ENCODE measurements at regions not wholly inside any gene's neighbourhood (a gene's known extent, or its start where the extent isn't known, plus 50 kb on each side); places are given as distances from the start of the nearest gene placed in this dataset.

DNA sequence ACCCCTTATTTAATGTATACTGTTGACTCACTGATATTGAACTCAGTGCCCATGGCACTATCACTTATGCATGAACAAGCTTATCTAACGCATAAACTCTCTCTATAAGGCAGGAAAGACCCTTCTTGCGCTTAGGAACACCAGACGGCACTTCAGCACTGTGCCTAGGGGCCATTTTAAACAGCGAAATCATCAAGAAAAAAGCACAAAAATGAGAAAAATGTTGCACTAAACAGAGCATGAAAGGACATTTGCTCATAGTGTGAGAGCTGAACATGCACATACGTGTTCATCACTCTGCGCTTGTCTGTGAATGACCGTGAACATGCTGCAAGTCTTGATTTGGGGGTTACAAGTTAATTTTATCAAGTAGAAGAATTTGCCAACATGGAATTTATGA, 109.6 kb downstream of the WDR11 start:
- DNase-seq (ENCODE audit: low spot score): no peak

DNA sequence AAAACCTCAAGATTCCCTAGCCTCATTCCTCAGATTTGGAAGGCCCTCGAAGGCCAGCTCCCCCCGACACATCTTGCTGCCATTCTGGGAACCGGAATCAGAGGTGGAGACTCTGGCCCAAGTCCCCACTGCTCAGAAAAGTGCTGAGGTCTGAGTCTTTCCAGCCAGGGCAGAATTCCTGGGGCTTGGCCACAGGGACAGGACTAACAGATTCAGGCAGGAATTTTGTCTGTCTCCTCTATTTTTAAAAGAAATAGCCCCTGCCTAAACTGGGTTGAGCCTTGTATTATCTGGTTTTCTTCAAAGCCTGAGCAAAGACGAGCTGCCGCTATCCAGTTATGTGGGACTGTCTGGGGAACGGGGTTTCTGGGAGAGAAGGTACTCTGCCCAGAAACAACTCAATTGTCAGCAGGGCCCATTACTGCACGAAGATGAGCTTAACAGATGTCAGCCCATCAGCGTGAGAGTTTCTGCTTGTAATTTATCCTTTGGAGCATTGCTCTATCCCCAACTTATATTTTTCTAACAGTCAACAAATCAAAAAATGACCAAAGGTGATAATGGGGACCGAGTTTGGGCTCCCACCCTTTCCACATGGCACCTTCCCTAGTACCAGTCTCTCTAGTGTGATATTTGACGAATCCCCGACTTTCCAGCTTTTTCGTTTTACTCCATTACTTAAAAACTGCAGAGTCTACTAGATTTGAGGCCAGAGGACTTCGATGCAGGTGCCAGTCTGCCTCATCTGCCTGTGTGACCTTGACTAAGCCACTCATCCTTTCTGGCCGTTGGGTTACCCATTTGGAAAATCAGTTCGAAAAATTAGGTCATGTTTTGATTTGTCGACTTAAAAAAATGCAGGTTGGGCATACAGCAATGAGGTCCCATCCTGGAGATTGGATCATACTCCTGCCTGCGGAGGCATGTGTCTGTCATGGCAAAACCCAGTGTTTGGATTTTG, 110.9 kb downstream of the WDR11 start:
- DNase-seq (ENCODE audit: low spot score): no peak

DNA sequence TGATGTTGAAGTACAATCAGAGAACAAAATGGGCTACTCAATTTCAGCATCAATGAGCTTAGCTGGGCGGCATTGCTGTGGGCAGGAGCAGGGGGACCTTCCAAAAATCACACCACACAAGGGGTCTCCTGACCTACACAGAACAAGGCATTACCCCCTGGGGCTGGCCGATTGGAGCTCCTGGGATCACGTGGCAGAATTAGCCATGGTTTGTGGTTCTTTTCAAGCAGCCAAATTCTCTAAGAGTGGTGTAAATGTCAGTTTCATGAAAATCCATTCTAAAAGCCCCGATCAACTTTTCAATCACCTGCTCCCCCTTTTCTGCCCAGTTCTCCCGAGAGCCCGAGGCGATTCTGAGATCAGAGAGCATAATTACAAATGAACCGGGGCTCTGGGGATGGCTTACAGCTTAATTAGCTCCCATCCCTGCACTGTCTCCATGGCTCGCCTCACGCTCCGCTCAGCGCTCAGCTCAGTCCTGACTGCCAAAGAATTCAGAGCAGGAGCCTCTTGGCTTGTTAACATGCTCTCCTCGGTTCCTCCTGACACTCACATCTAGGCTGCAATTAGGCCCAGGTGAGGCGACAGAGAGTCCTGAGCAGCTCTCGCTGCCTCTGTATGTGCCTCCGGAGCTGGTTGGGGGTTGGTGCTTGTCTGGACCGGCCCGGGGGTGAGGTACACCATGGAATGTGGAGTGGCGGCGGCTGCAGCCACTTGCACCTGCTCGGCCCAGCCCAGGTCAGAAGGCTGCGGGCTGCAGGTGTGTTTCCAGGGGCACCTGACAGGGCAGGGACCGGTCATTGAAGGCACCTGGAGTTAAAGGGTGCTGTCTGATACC, 111.8 kb downstream of the WDR11 start:
- no peak for DNase-seq (ENCODE audit: low spot score)

DNA sequence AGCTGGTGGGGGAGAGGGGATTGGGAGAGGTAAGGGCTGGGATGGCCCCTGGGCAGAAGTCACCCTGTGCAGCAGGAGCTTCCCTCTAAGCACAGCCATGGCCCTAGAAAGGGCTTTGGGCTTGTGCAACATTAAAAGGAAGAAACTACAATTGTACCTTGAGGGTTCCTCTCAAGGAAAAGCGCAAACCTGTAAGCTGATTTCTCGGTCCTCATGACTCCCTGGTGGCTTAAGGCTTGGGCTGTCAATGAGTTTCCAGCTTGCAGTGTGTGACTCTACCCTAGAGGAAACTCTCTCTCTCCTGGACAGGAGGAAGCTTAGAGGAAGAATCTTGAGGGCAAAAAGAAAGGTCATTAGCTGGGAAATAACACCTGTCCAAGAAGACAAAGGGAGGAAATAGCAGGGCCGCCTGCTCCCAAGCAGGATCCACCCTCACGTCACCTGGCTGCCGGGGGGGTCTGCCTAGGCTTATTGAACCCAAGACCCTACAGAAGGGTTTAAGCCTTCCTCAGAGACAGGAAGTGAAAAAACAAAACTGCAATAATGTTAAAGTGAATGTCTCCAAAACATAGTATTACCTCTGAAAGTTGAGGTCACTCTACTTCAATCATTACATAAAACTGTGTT, 112.5 kb downstream of the WDR11 start:
- no peak for DNase-seq (ENCODE audit: low spot score)

- DNase-seq (ENCODE audit: low spot score): no peak
Measured at GRCh38 chr10:120966657-120967045, 115.5 kb downstream of the WDR11 start.

DNA sequence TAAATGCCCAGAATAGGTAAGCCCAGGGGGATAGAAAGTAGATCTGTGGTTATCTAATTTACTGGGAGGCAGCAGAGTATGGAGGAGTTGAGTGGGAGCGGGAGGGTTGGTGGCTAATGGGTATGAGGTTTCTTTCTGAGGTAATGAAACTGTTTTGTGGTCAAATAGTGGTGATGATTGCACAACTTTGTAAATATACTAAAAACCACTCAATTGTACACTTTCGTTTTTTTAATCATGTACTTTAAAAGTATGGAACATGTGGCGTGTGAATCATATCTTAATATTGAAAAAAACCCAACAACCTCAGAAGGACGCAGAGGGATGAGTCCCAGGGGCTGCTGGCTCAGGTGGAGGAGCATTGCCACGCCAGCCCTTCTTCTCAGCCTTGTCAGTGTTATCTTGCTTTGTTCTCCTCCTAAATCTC, 118.1 kb downstream of the WDR11 start:
- DNase-seq (ENCODE audit: low spot score): no peak

- no peak for DNase-seq (ENCODE audit: low spot score)
Measured at GRCh38 chr10:120970595-120971529, 119.7 kb downstream of the WDR11 start.

DNA sequence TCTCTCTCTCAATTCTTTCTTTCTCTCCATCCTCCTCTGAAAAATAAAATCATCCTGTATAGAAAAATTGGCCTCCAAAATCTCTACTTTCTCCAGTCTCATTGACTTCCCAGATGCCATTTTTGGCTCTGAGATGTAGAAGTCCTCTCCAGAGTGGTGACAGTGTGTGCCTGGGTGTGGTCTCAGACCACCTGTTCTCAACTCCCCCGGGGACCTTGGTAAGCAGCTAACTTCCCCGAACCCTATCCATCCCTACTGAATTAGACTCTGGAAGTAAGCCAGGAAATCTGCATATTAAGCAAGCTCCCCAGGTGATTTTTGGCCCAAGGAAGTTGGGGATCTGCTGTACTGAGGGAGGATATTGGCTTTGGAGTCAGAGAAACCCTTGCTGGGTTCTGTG, 120.5 kb downstream of the WDR11 start:
- DNase-seq (ENCODE audit: low spot score): no peak

DNA sequence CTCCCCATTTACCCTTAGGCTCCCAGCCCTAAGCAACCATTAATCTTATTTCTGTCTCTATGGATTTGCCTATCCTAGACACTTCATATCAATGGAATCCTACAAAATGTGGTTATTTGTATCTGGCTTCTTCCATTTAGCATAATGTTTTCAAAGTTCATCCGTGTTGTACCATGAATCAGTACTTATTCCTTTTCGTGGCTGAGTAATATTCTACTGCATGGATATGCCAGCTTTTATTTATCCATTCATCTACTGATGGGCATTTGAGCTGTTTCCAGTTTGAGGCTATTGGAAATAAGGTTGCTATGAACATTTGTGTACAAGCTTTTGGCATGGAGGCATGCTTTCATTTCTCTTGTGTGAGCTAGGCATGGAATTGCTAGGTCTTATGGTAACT, 121.1 kb downstream of the WDR11 start:
- DNase-seq (ENCODE audit: low spot score): no peak

- no peak for DNase-seq (ENCODE audit: low spot score)
Measured at GRCh38 chr10:120975072-120975867, 124.1 kb downstream of the WDR11 start.

DNA sequence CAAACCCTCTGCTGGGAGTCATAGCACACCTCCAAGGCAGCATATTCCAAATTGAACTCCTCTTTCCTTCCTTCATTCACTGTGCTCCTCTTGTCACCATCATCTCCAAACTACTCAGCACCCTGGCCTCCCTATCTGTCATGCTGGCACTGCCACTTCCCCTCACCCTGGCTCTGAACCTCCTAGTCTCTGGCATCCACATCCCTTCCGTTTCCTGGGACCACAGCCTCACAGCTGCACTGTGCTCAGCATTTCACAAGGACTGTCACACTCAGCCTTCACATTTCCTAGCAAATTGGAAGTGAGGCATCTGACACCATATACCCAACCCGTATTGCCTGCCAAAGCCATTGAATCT, 124.7 kb downstream of the WDR11 start:
- no peak for DNase-seq (ENCODE audit: low spot score)

- no peak for DNase-seq (ENCODE audit: low spot score)
Measured at GRCh38 chr10:120977897-120978296, 126.7 kb downstream of the WDR11 start.

DNA sequence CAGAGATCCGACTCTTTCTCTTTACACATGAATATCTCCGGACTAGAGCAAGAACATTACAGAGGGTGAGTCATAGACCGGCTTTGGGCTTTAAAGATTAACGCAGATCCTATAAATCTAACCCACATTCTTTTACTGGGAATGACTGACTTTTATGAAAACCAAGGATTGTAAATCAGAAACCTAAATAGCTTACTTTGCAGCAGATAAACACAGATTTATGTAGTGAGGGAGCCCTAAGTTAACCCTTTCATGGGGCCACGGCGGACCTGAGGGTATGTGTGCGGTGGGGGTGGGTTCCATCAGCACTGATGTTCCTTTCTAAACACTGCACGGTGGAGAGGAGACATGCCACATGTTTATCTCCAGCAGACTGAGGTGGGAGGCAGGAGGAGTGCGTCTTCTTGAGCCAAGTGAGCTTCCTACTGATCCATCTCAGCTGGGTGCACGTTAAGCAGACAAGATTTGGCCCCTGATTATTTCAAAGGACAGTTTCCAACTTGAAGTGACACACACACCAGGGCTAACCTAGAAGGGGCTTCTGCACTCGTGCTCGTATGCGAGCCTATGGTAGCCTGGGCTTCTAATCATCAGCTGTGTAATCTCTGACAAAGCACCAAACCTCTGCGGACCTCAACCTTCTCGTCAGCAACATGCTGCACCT, 127.6 kb downstream of the WDR11 start:
- DNase-seq (ENCODE audit: low spot score): no peak

DNA sequence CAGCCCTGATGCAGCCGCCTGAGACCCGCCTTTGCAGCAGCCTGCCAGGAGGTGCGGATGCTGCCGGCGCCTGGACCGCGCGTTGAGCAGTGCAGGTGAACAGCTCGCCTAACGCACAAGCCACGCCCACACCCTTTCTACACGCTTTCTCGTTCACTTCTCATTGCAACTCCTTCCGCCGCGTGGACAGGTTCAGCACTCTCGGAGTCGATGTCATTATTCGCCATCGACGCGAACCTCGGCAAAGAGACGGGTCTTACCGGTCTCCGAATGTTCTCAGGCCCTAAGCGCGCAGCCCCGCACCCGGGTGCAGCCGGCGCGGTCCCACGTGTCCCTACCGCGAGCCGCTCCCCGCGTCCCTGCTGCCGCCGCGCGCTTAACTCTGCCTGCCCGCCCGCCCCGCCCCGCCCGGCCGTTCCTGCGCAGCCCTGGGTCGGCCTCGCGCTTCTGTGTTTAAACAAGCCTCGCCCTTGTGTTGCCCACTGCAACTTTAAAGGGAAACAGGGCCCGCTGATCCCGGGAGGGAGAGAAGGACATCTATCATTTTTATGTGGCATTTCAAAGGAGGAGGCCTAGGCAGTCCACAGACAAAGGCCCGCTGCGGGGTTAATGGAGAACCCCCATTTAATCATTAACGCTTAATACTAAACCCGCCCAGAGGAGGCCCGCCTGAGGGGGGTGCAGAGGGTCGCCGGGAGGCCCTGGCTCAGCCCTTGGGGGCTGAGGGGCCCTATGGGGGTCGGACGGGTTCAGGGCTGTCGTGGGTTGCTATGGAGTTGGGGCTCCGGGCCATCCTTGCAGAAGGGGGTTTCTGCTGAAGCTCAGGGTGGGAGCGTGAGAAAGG, 128.5 kb downstream of the WDR11 start:
- no peak for DNase-seq (ENCODE audit: low spot score)

DNA sequence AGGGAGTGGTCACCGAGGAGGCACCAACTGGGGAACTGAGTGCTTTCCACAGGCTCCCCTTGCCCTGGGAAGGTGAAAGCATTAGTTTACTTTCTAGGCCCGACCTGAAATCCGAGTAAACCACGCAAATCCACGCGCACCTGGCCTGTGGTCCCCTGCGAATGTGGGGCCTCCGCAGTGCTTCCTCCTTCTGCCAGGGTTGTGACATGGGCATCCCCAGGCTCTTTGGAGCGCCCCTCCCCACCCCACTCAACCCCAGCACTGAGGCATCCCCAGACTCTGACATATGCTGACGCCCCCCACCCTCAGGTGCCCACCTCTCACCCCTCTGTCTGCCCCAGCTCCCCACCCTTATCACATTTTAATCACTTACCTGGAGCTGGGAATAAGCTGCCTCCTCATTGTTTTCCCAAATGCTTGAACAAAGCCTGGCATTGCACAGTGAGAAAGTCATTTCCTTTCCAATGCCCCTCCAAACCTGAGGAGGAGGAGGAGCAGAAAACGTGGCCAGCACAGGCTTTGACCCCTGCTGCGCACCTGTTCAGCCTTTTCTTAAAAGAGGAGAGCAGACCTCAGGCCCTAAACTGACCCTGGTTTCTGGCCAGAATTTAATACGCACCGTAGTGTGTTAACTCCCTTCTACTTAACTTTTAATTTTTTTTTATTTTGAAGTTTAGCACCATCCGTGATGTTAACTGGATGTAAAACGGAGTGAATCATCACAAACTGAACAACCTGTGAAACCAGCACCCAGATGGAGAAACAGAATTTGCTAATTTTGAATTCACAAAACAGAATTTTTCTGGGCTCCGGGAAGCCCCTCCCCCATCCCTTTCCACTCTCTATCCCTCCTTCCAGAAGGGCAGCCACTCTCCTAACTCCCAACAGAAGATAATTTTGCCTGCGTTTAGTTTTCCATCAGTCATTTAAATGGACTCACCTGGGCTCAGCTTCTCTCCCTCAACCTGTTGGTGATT, 129.4 kb downstream of the WDR11 start:
- DNase-seq (ENCODE audit: low spot score): no peak

DNA sequence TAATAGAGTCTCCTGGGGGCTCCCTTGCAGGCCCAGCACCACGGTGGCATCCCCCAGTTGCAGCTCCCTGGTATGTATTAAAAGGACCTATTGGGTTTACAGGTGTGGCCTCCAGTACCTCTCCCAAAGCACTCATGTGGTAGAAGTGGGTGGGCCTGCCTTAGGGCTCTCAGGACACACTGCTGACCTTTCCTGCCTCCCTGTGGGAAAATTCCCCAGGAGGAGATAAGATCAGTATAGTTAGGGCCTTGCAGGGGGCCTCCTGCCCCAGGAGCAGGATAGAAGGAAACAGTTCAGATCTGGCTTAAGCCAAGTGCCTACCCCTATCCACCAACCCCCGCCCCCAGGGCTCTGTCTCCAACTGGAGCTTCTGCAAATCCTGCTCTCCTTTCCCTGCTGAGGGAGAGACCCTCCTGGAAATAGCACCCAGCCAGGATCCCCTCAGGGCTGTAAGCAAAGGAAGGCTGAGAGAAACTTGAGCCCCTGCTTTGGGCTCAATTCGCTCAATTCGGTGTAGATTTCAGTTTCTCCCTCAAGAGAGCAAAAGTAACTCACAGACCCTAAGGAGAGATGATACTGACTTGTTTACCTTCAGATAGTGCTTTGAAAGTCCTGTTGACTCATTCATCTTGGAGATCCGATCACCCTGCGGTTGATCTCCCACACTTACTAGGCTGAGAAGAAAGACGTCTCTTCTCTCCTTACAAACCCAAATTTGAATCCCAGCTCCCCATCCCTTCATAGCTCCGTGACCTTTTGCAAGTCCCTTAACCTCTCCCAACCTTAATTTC, 130.6 kb downstream of the WDR11 start:
- DNase-seq (ENCODE audit: low spot score): no peak

DNA sequence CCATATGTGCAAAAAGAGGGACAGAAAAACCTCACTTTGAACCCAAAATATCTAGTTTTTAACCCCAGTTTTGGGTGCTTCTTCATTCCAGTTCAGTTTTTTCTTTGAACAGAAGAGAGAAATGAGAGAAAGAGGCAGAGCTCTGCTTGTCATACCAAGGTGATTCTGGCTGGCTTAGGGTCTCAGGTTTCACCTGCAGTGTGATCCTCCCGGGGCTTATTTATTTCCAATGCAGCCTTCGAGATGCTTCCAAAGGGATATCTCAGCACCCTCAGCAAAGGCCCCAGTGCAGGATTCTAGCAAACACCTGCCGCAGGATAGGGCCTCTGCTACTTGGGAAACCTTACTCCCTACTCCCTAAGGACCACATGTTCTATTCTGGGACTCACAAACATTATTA, 131.3 kb downstream of the WDR11 start:
- DNase-seq (ENCODE audit: low spot score): no peak

Data from RKO (cell line).